ENCODE measurements at regions not wholly inside any gene's neighbourhood (a gene's known extent, or its start where the extent isn't known, plus 50 kb on each side); places are given as distances from the start of the nearest gene placed in this dataset.
A peak's percentile ranks its signal among the peaks of the same experiment; 100 is the strongest.

DNA sequence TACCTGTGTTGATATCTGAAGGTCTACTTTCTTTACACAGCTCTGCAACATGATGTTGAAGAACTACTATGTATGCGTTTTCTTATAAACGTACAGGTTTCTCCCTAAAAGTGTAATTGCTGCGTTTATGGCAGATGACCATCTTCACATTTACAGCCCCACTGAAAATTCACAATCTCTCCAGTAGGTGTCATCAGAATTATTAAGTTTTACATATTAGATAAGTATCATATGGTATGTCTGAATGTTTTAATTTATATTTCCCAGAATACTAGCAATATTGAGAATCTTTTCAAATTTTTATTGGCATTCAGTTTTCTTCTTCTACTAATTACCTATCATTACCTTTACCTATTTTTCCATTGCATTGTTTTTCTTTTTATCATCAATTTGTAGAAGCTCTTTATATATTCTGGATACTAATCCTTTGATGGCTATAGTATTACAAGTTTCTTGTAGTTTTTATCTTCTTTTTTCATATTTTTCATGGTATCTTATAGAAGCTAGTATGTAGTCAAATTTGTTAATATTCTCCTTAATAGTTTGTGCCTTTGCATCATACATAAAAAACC, 123.5 kb downstream of the CAPZA3 start:
- intact Hi-C loops (cut with micrococcal nuclease): loop anchor here (1.0 to 10.0 kb wide), 3 partner anchors 325 to 427 kb away; no protein-coding TSS in a partner anchor

More for the DNA sequence above, 123.5 kb downstream of the CAPZA3 start:
- H3K36me3 ChIP-seq (ENCODE audit: control insufficient read depth in 2 of 2, extremely low read depth in 1 of 2, insufficient read depth in 2 of 2, low read length in 2 of 2): no peaks in the 10 kb centered on the region
- dilution Hi-C loops (cut with MboI; ENCODE audit: extremely low pct_ligation_motif_present, low sequenced_read_pairs): no loop called here
- DNase-seq (ENCODE audit: low read depth, low spot score) (peak; percentile 60), FAIRE-seq (no peak)
- CTCF ChIA-PET: interaction anchor here (0.6 to 3.7 kb wide), 7 partner anchors 9 to 436 kb away, joined by 3 to 69 read pairs (median 3); no protein-coding TSS in a partner anchor
- H3K9me3 ChIP-seq (replicated peaks; ENCODE audit: control insufficient read depth, insufficient read depth, low read length): no peaks in the 10 kb centered on the region
- no peak overlapping the region for H3K4me2 ChIP-seq (ENCODE audit: insufficient read depth, low read length)
- no peak overlapping the region for H3K27ac ChIP-seq (ENCODE audit: insufficient read depth, low read depth, low read length)
- no peak overlapping the region for H3K4me3 ChIP-seq (replicated peaks in 1 of 3; ENCODE audit: insufficient read depth in 1 of 3, low read depth in 1 of 3, low read length in 3 of 3)
- no peak for TF ChIP-seq POLR2AphosphoS5 (IDR thresholded peaks at IDR 0.05; ENCODE audit: insufficient read depth, low read depth, low read length)
- no peak for TF ChIP-seq MYC (IDR thresholded peaks at IDR 0.05; ENCODE audit: low read depth, low read length)
- no peak for TF ChIP-seq JUN (IDR thresholded peaks at IDR 0.05; ENCODE audit: borderline replicate concordance, insufficient read depth, insufficient read length, low read depth)
- TF ChIP-seq, protein P1, sequence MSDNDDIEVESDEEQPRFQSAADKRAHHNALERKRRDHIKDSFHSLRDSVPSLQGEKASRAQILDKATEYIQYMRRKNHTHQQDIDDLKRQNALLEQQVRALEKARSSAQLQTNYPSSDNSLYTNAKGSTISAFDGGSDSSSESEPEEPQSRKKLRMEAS (IDR thresholded peaks at IDR 0.05; ENCODE audit: insufficient read depth, insufficient read length): no peak
- no peak for TF ChIP-seq POLR2A (IDR thresholded peaks at IDR 0.05; ENCODE audit: low read depth, low read length)
- TF ChIP-seq GATA2 (IDR thresholded peaks at IDR 0.05; ENCODE audit: insufficient read depth, insufficient read length, low read depth, low read length): no peak
- TF ChIP-seq EZH2 (IDR thresholded peaks at IDR 0.05; ENCODE audit: borderline replicate concordance, low read depth, low read length, severe bottlenecking): no peak
- TF ChIP-seq FOS (IDR thresholded peaks at IDR 0.05; ENCODE audit: borderline replicate concordance, insufficient read depth, low read length): no peak
- TF ChIP-seq, protein P2, sequence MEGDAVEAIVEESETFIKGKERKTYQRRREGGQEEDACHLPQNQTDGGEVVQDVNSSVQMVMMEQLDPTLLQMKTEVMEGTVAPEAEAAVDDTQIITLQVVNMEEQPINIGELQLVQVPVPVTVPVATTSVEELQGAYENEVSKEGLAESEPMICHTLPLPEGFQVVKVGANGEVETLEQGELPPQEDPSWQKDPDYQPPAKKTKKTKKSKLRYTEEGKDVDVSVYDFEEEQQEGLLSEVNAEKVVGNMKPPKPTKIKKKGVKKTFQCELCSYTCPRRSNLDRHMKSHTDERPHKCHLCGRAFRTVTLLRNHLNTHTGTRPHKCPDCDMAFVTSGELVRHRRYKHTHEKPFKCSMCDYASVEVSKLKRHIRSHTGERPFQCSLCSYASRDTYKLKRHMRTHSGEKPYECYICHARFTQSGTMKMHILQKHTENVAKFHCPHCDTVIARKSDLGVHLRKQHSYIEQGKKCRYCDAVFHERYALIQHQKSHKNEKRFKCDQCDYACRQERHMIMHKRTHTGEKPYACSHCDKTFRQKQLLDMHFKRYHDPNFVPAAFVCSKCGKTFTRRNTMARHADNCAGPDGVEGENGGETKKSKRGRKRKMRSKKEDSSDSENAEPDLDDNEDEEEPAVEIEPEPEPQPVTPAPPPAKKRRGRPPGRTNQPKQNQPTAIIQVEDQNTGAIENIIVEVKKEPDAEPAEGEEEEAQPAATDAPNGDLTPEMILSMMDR (IDR thresholded peaks at IDR 0.05; ENCODE audit: extremely low read depth in 1 of 2, insufficient read depth in 1 of 2, low read depth in 1 of 2, low read length in 2 of 2): peak; percentile 19 to 35
- H3K27me3 ChIP-seq (ENCODE audit: control insufficient read depth in 2 of 2, insufficient read depth in 2 of 2, low read length in 2 of 2): peaks cover 2 to 3% of the 10 kb centered on the region in 2 experiments
- no TSS peak for BruUV-seq (replicated peaks)
- POLR2A ChIA-PET: no interaction called here
- H2AFZ ChIP-seq (ENCODE audit: low read depth, low read length): no peak overlapping the region
- H3K9ac ChIP-seq (replicated peaks; ENCODE audit: extremely low read depth, insufficient read depth, low read length): no peak overlapping the region
- H3K79me2 ChIP-seq (ENCODE audit: control insufficient read depth, insufficient read depth, low read length): no peaks in the 10 kb centered on the region
- no peaks in the 10 kb centered on the region for H4K20me1 ChIP-seq (replicated peaks; ENCODE audit: control insufficient read depth, extremely low read depth, insufficient read depth, low read length)
- no peaks in the 10 kb centered on the region for H3K9me1 ChIP-seq (replicated peaks; ENCODE audit: control insufficient read depth, extremely low read depth, insufficient read depth, low read length)
- no peaks in the 10 kb centered on the region for H3K4me1 ChIP-seq (ENCODE audit: control insufficient read depth, extremely low read depth, insufficient read depth, low read length)
